Panc1 (cell line): ENCODE measurements at regions not wholly inside any gene's neighbourhood (a gene's known extent, or its start where the extent isn't known, plus 50 kb on each side); places are given as distances from the start of the nearest gene placed in this dataset.

Source experiments
- ATAC-seq: fragments of 200-7000 bp; cut with Tn5 transposase; 2 replicates; pipeline ENCODE4 v1.9.1; 2020; ENCODE audit warnings: mild to moderate bottlenecking, moderate library complexity
- BruUV-seq: library from RNA; stranded (reverse); fragments of 400-500 nt; replicated peaks from 2 replicates; lab custom pipeline; 2021; lab: Mats Ljungman, UMichigan
- CTCF ChIA-PET: fragments of 300-600 bp; sonication (Branson Sonifier 250); formaldehyde crosslinking; loops from one replicate; lab custom pipeline; 2022; ENCODE audit warnings: antibody characterized with exemption; lab: Charles Lee
- POLR2A ChIA-PET: fragments of 300-600 bp; sonication (Branson Sonifier 250); formaldehyde crosslinking; loops from one replicate; lab custom pipeline; 2022; ENCODE audit warnings: antibody characterized with exemption; lab: Charles Lee
- DNase-seq: peaks from one replicate; pipeline ENCODE4 v3.0.0-alpha.2; 2010; ENCODE audit warnings: low read depth, low spot score
- H3K27ac ChIP-seq: 2 replicates; pipeline ENCODE4 v1.5.1; 2011; ENCODE audit warnings: mild to moderate bottlenecking, low read length, inconsistent platforms
- H3K27me3 ChIP-seq: fragments of 200-500 bp; sonication (Bioruptor generic); 2 replicates; pipeline ENCODE4 v1.6.0; 2014; ENCODE audit warnings: low read length, inconsistent platforms; ENCODE audit not compliant: control insufficient read depth, insufficient read depth
- H3K36me3 ChIP-seq: fragments of 200-500 bp; sonication (Bioruptor generic); 2 replicates; pipeline ENCODE4 v1.5.1; 2014; ENCODE audit warnings: inconsistent platforms, mild to moderate bottlenecking, low read length, moderate library complexity; ENCODE audit not compliant: control insufficient read depth, insufficient read depth
- H3K4me1 ChIP-seq: 2 replicates; pipeline ENCODE4 v1.5.1; 2011; ENCODE audit warnings: inconsistent platforms, mild to moderate bottlenecking, low read length, moderate library complexity; ENCODE audit not compliant: control insufficient read depth, insufficient read depth
- H3K4me3 ChIP-seq, 2 experiments: 2 replicates each; pipeline ENCODE4 v1.5.1; 2011 to 2012; ENCODE audit warnings: low read depth in 2 of 2, low read length in 2 of 2, mild to moderate bottlenecking in 2 of 2, inconsistent platforms in 1 of 2, moderate library complexity in 1 of 2
- H3K9me3 ChIP-seq: fragments of 200-500 bp; sonication (Bioruptor generic); 2 replicates; pipeline ENCODE4 v1.5.1; 2014; ENCODE audit warnings: low read depth, mild to moderate bottlenecking, inconsistent platforms, low read length, moderate library complexity; ENCODE audit not compliant: control insufficient read depth, insufficient read depth
- POLR2AphosphoS5 ChIP-seq: IDR thresholded peaks from 2 replicates; pipeline ENCODE4 v1.6.1; 2012; ENCODE audit warnings: mild to moderate bottlenecking, low read depth, low read length, moderate library complexity
- SIN3A ChIP-seq: IDR thresholded peaks from 2 replicates; pipeline ENCODE4 v1.6.1; 2012; ENCODE audit warnings: low read depth, mild to moderate bottlenecking, low read length, moderate library complexity, borderline replicate concordance; ENCODE audit not compliant: insufficient read depth
- TCF7L2 ChIP-seq: IDR thresholded peaks from 2 replicates; pipeline ENCODE4 v1.6.1; 2011; ENCODE audit warnings: mild to moderate bottlenecking, low read depth, low read length, inconsistent platforms
- in situ Hi-C: cut with HindIII; loops from 2 replicates; pipeline ENCODE4 v1.10.0; 2016; ENCODE audit warnings: low sequenced_read_pairs, low pct_unique_long_range_greater_than_20kb
- intact Hi-C: fragments of 100-400 bp; cut with micrococcal nuclease; formaldehyde crosslinking; loops from one replicate; pipeline ENCODE4 v1.10.0; 2022; ENCODE audit not compliant: unreplicated experiment
- TF ChIP-seq, protein P1 (sequence below): fragments of 450-650 bp; IDR thresholded peaks from 2 replicates; pipeline ENCODE4 v1.5.1; 2017; ENCODE audit warnings: mild to moderate bottlenecking
- TF ChIP-seq, protein P2 (sequence below), 2 experiments: IDR thresholded peaks; 2 replicates each; pipeline ENCODE4 v1.6.1; 2011 to 2012; ENCODE audit warnings: low read depth in 2 of 2, control low read depth in 1 of 2, low read length in 1 of 2, mild to moderate bottlenecking in 1 of 2, moderate library complexity in 1 of 2; ENCODE audit not compliant: insufficient read depth in 1 of 2

GRCh38 chr7:3114917-3115316 is 71.2 kb upstream of the CARD11 start:
- intact Hi-C loops = no loop called here
- CTCF ChIA-PET = no interaction called here
- in situ Hi-C loops = no loop called here
- peaks cover 9% of the 10 kb centered on the region for H3K27me3 ChIP-seq
- peaks cover 3% of the 10 kb centered on the region; the same call in 1 of the 2 replicates for H3K9me3 ChIP-seq
- DNase-seq (no peak), ATAC-seq (no peak)
- POLR2A ChIA-PET = no interaction called here
- H3K27ac ChIP-seq = no peak overlapping the region
- H3K4me3 ChIP-seq = no peak overlapping the region
- H3K4me1 ChIP-seq = no peaks in the 10 kb centered on the region
- BruUV-seq = no TSS peak
- TF ChIP-seq TCF7L2 (no peak), POLR2AphosphoS5 (no peak), SIN3A (no peak)
- TF ChIP-seq, protein P1, sequence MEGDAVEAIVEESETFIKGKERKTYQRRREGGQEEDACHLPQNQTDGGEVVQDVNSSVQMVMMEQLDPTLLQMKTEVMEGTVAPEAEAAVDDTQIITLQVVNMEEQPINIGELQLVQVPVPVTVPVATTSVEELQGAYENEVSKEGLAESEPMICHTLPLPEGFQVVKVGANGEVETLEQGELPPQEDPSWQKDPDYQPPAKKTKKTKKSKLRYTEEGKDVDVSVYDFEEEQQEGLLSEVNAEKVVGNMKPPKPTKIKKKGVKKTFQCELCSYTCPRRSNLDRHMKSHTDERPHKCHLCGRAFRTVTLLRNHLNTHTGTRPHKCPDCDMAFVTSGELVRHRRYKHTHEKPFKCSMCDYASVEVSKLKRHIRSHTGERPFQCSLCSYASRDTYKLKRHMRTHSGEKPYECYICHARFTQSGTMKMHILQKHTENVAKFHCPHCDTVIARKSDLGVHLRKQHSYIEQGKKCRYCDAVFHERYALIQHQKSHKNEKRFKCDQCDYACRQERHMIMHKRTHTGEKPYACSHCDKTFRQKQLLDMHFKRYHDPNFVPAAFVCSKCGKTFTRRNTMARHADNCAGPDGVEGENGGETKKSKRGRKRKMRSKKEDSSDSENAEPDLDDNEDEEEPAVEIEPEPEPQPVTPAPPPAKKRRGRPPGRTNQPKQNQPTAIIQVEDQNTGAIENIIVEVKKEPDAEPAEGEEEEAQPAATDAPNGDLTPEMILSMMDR = no peak
- TF ChIP-seq, protein P2, sequence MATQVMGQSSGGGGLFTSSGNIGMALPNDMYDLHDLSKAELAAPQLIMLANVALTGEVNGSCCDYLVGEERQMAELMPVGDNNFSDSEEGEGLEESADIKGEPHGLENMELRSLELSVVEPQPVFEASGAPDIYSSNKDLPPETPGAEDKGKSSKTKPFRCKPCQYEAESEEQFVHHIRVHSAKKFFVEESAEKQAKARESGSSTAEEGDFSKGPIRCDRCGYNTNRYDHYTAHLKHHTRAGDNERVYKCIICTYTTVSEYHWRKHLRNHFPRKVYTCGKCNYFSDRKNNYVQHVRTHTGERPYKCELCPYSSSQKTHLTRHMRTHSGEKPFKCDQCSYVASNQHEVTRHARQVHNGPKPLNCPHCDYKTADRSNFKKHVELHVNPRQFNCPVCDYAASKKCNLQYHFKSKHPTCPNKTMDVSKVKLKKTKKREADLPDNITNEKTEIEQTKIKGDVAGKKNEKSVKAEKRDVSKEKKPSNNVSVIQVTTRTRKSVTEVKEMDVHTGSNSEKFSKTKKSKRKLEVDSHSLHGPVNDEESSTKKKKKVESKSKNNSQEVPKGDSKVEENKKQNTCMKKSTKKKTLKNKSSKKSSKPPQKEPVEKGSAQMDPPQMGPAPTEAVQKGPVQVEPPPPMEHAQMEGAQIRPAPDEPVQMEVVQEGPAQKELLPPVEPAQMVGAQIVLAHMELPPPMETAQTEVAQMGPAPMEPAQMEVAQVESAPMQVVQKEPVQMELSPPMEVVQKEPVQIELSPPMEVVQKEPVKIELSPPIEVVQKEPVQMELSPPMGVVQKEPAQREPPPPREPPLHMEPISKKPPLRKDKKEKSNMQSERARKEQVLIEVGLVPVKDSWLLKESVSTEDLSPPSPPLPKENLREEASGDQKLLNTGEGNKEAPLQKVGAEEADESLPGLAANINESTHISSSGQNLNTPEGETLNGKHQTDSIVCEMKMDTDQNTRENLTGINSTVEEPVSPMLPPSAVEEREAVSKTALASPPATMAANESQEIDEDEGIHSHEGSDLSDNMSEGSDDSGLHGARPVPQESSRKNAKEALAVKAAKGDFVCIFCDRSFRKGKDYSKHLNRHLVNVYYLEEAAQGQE (IDR thresholded peaks at IDR 0.05; ENCODE audit: insufficient read depth in 1 of 2, low read depth in 2 of 2, low read length in 1 of 2) = no peak
- no peaks in the 10 kb centered on the region for H3K36me3 ChIP-seq

DNA sequence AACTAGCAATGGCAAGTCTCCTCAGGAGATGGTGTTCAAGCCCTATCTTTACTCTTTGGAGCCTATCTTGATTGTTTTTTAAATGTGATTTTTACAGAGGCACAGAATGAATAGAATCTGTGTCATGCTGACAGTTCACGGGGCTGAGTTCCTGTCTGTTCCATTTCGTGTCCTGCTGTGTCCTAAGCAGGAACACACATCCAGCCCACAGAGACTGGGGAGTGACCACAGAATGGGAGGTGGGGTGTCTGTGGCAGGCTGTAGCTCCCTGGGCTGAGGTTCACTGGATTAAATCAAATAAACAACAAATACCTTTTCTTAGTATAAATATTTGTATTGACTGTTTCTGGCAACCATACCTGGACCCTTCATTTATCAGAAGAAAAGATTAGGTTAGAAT is 73.4 kb upstream of the CARD11 start:
- H3K9me3 ChIP-seq = peaks cover 3% of the 10 kb centered on the region; the same call in 1 of the 2 replicates
- no peaks in the 10 kb centered on the region for H3K36me3 ChIP-seq
- no peak overlapping the region for H3K27ac ChIP-seq
- no peaks in the 10 kb centered on the region for H3K4me1 ChIP-seq
- CTCF ChIA-PET = no interaction called here
- BruUV-seq = no TSS peak
- TF ChIP-seq, protein P2 (IDR thresholded peaks at IDR 0.05; ENCODE audit: insufficient read depth in 1 of 2, low read depth in 2 of 2, low read length in 1 of 2) = no peak
- TF ChIP-seq TCF7L2 (no peak), POLR2AphosphoS5 (no peak), SIN3A (no peak)
- TF ChIP-seq, protein P1 = no peak
- in situ Hi-C loops (no loop called here), intact Hi-C loops (no loop called here)
- H3K27me3 ChIP-seq = peaks cover 9% of the 10 kb centered on the region
- ATAC-seq (no peak), DNase-seq (no peak)
- H3K4me3 ChIP-seq = no peak overlapping the region
- POLR2A ChIA-PET = no interaction called here
